Hepatocyte (in vitro differentiated cells): ENCODE measurements at regions not wholly inside any gene's neighbourhood (a gene's known extent, or its start where the extent isn't known, plus 50 kb on each side); places are given as distances from the start of the nearest gene placed in this dataset.

ENCODE experiments used
- DNase-seq: peaks from one replicate; pipeline ENCODE4 v3.0.0-alpha.2; 2016; ENCODE audit warnings: low spot score
- H2AFZ ChIP-seq: fragments of 200-600 bp; sonication (generic); 2 replicates; pipeline ENCODE4 v1.6.0; 2016; ENCODE audit warnings: antibody characterized with exemption, mild to moderate bottlenecking
- H3K27ac ChIP-seq: fragments of 200-600 bp; sonication (generic); 2 replicates; pipeline ENCODE4 v1.5.1; 2016; ENCODE audit warnings: mild to moderate bottlenecking
- H3K27me3 ChIP-seq: fragments of 200-600 bp; sonication (generic); 2 replicates; pipeline ENCODE4 v1.6.1; 2016
- H3K36me3 ChIP-seq: fragments of 200-600 bp; sonication (generic); replicated peaks from 2 replicates; pipeline ENCODE4 v1.5.1; 2016; ENCODE audit warnings: low read depth; ENCODE audit not compliant: insufficient read depth
- H3K4me1 ChIP-seq: fragments of 200-600 bp; sonication (generic); 2 replicates; pipeline ENCODE4 v1.5.1; 2016; ENCODE audit warnings: mild to moderate bottlenecking, moderate library complexity; ENCODE audit not compliant: insufficient read depth
- H3K4me2 ChIP-seq: fragments of 200-600 bp; sonication (generic); 2 replicates; pipeline ENCODE4 v1.6.0; 2016
- H3K4me3 ChIP-seq: fragments of 200-600 bp; sonication (generic); 2 replicates; pipeline ENCODE4 v1.5.1; 2016; ENCODE audit warnings: mild to moderate bottlenecking
- H3K79me2 ChIP-seq: fragments of 200-600 bp; sonication (generic); 2 replicates; pipeline ENCODE4 v1.6.0; 2017; ENCODE audit warnings: mild to moderate bottlenecking
- H3K9me2 ChIP-seq: fragments of 200-600 bp; sonication (generic); replicated peaks from 2 replicates; pipeline ENCODE4 v1.6.0; 2017; ENCODE audit warnings: mild to moderate bottlenecking; ENCODE audit not compliant: insufficient read depth
- H3K9me3 ChIP-seq: fragments of 200-600 bp; sonication (generic); 2 replicates; pipeline ENCODE4 v1.5.1; 2016; ENCODE audit warnings: low read depth, mild to moderate bottlenecking
- H4K20me1 ChIP-seq: fragments of 200-600 bp; sonication (generic); 2 replicates; pipeline ENCODE4 v1.6.0; 2016; ENCODE audit warnings: mild to moderate bottlenecking; ENCODE audit not compliant: insufficient read depth, poor library complexity, severe bottlenecking
- EZH2 ChIP-seq: fragments of 200-600 bp; sonication (generic); IDR thresholded peaks from 2 replicates; pipeline ENCODE4 v1.6.1; 2016; ENCODE audit warnings: antibody characterized with exemption, mild to moderate bottlenecking, borderline replicate concordance
- EZH2phosphoT487 ChIP-seq: fragments of 200-600 bp; sonication (generic); IDR thresholded peaks from one replicate; pipeline ENCODE4 v1.6.1; 2018; ENCODE audit warnings: antibody characterized with exemption, mild to moderate bottlenecking, low read depth, moderate library complexity; ENCODE audit not compliant: unreplicated experiment, severe bottlenecking
- WGBS: methylation state at CpG from one replicate; pipeline ENCODE4 v1.1.6; 2016; ENCODE audit warnings: low lambda C conversion rate; ENCODE audit errors: missing lambda C conversion rate; 5-methylcytosine and 5-hydroxymethylcytosine counted together
- TF ChIP-seq, protein P1 (sequence below): fragments of 200-600 bp; sonication (generic); IDR thresholded peaks from 2 replicates; pipeline ENCODE4 v1.5.1; 2016; ENCODE audit warnings: antibody characterized with exemption, mild to moderate bottlenecking; ENCODE audit not compliant: poor library complexity

- Histone ChIP-seq H4K20me1 (no peaks in the 10 kb centered on the region), H3K27me3 (no peaks in the 10 kb centered on the region), H2AFZ (no peak overlapping the region), H3K9me3 (no peaks in the 10 kb centered on the region), H3K4me1 (peaks cover 7% of the 10 kb centered on the region), H3K4me3 (no peak overlapping the region), H3K79me2 (no peaks in the 10 kb centered on the region), H3K27ac (no peak overlapping the region), H3K4me2 (no peak overlapping the region), H3K9me2 (no peaks in the 10 kb centered on the region), H3K36me3 (no peaks in the 10 kb centered on the region)
- WGBS = 56% methylated on average over 1 of the region's 1 CpG
- no peak for DNase-seq
- TF ChIP-seq EZH2 (no peak), EZH2phosphoT487 (no peak)
- TF ChIP-seq, protein P1, sequence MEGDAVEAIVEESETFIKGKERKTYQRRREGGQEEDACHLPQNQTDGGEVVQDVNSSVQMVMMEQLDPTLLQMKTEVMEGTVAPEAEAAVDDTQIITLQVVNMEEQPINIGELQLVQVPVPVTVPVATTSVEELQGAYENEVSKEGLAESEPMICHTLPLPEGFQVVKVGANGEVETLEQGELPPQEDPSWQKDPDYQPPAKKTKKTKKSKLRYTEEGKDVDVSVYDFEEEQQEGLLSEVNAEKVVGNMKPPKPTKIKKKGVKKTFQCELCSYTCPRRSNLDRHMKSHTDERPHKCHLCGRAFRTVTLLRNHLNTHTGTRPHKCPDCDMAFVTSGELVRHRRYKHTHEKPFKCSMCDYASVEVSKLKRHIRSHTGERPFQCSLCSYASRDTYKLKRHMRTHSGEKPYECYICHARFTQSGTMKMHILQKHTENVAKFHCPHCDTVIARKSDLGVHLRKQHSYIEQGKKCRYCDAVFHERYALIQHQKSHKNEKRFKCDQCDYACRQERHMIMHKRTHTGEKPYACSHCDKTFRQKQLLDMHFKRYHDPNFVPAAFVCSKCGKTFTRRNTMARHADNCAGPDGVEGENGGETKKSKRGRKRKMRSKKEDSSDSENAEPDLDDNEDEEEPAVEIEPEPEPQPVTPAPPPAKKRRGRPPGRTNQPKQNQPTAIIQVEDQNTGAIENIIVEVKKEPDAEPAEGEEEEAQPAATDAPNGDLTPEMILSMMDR = no peak
Measured at GRCh38 chr1:187634940-187635339, 806.2 kb downstream of the PLA2G4A start.

GRCh38 chr1:187638733-187639434 is 810.1 kb downstream of the PLA2G4A start:
- Histone ChIP-seq H3K9me2 (no peaks in the 10 kb centered on the region), H3K36me3 (no peaks in the 10 kb centered on the region), H3K79me2 (no peaks in the 10 kb centered on the region), H3K4me1 (peaks cover 10% of the 10 kb centered on the region), H3K27me3 (no peaks in the 10 kb centered on the region), H4K20me1 (no peaks in the 10 kb centered on the region), H3K4me2 (no peak overlapping the region), H2AFZ (no peak overlapping the region), H3K27ac (peak overlapping the region; percentile 82), H3K9me3 (no peaks in the 10 kb centered on the region), H3K4me3 (no peak overlapping the region)
- TF ChIP-seq EZH2 (no peak), EZH2phosphoT487 (no peak)
- TF ChIP-seq, protein P1 = no peak
- 52% methylated on average over 2 of the region's 2 CpGs for WGBS
- DNase-seq = peak; percentile 12

- Histone ChIP-seq H3K27me3 (no peaks in the 10 kb centered on the region), H3K79me2 (no peaks in the 10 kb centered on the region), H3K36me3 (no peaks in the 10 kb centered on the region), H3K9me2 (no peaks in the 10 kb centered on the region), H2AFZ (peak overlapping the region; percentile 41), H3K9me3 (no peaks in the 10 kb centered on the region), H4K20me1 (no peaks in the 10 kb centered on the region), H3K27ac (peak overlapping the region; percentile 82), H3K4me1 (peaks cover 10% of the 10 kb centered on the region), H3K4me3 (no peak overlapping the region), H3K4me2 (peak overlapping the region; percentile 61)
- DNase-seq = peak; percentile 30
- WGBS = 77% methylated on average over 5 of the region's 5 CpGs
- TF ChIP-seq EZH2 (no peak), EZH2phosphoT487 (no peak)
- TF ChIP-seq, protein P1 = no peak
Measured at GRCh38 chr1:187641015-187641414, 812.3 kb downstream of the PLA2G4A start.
